ENCODE measurements at regions not wholly inside any gene's neighbourhood (a gene's known extent, or its start where the extent isn't known, plus 50 kb on each side); places are given as distances from the start of the nearest gene placed in this dataset.

DNA sequence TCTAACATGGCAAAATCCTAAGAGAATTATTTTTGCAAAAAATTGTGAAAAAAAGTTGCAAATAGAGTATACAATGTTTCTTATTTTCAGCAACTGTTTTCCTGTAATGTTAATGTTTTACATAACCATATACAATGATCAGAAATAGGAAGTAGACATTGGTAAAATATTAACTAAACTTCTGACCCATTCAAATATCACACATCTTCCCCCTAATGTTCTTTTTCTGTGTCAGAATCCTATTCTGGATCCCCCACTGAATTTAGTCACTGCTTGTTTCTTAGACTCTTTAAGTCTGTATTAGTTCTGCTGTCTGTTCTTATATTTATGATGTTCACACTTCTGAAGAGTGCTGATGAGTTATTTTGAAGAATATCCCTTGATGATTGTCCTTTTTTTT is 62.0 kb downstream of the HFE start:
- no peak for DNase-seq (ENCODE audit: extremely low read depth in 1 of 11, low read depth in 9 of 11, low spot score in 4 of 11)

DNA sequence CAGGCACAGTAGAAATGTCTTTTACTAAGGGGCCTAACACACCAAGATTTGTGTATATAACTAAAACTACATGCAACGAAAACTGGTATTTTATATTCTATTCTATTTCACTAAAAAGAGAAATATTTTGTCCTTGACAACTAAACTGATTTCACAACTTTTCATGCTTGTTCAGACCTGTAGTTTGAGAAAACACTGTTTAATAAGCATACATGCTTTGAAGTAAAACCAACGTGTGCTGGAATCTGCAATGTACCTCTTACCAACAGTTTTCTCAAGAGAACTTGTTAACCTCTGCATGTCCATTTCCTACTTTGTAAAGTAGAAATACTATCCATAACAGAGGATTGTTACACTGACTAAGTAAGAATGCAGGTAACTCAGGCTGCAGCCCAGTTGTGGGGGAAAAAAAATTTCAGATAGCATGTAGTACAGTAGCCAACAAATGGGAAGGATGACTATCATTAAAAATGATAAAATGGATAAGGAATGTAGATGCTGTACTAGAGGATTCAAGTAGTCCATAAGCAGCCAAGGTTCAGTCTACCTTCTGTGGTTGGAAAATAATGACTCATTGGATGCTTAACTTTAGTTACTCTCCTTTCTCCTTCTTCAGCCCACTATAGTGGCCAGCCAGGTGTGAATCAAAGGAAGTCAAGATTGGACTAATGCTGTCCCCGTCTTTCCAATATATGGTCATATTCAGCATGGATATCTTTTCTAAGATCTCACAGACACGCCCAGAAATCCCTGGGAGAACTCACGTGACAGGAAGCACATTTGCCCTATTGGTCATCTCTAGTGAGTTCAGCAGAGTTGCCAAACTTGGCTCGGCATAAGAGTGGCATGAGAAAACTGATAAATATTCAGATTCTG is 65.2 kb downstream of the HFE start:
- DNase-seq (ENCODE audit: extremely low read depth in 1 of 11, low read depth in 9 of 11, low spot score in 4 of 11), result no peak

DNA sequence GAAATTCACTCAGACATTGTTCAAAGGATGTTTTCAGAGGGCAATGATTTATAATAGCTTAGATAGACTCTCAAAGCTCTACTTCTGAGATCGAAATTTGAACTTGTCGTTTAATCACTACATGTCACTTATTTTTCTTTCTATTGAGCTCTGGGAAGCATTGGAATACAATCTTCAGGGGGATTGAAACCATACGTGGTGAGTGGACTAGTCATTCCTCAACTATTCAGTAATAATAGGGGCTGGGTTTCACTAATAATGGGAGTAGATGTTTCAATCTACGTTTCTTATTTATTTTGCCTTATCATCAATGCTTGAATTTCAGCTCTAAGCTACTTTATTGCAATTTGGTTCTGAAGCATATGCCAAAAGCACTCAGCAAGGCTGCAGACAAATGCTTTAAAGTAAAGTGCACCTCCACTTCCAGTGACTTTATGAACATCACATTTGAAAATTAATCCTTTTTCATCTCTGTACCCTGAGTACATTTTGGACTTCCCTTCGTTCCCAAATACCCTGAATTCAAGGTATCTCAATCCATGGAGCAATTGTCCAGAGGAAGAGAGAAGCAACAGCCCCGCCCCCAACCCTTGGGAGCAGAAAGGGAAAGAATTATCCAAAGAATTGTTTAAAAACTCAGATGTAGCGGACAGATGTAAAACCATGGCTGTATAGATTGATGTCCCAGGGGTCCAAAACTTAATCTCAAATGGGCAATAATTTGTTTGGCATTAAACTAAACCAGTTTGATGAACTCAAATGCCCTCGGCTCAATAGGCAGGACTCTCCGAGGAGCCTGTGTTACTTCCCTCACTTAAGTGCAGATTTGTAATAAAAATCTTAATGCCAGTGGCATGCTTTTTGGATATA is 68.1 kb downstream of the HFE start:
- peak in 6 of 11 donors; percentile 36 to 68 (median 48) for DNase-seq (ENCODE audit: extremely low read depth in 1 of 11, low read depth in 9 of 11, low spot score in 4 of 11)

DNA sequence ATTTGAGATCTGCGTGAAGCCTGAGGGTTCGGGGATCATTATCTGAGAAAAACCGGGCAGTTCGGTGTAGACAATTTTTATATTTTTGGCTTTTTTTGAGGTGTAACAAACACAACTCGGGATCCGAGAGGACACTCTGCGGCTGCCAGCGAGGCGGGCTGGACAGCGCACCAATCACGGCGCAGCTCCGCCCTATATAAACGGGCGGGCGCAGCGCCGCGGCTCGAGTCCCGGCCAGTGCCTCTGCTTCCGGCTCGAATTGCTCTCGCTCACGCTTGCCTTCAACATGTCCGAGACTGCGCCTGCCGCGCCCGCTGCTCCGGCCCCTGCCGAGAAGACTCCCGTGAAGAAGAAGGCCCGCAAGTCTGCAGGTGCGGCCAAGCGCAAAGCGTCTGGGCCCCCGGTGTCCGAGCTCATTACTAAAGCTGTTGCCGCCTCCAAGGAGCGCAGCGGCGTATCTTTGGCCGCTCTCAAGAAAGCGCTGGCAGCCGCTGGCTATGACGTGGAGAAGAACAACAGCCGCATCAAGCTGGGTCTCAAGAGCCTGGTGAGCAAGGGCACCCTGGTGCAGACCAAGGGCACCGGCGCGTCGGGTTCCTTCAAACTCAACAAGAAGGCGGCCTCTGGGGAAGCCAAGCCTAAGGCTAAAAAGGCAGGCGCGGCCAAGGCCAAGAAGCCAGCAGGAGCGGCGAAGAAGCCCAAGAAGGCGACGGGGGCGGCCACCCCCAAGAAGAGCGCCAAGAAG is 69.0 kb downstream of the HFE start:
- DNase-seq (ENCODE audit: extremely low read depth in 1 of 11, low read depth in 9 of 11, low spot score in 4 of 11), result peak; percentile 89 to 94 (median 92)

DNA sequence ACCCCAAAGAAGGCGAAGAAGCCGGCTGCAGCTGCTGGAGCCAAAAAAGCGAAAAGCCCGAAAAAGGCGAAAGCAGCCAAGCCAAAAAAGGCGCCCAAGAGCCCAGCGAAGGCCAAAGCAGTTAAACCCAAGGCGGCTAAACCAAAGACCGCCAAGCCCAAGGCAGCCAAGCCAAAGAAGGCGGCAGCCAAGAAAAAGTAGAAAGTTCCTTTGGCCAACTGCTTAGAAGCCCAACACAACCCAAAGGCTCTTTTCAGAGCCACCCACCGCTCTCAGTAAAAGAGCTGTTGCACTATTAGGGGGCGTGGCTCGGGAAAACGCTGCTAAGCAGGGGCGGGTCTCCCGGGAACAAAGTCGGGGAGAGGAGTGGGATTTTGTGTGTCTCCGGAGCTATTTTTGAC is 69.6 kb downstream of the HFE start:
- peak in 7 of 11 donors; percentile 60 to 80 (median 69) for DNase-seq (ENCODE audit: extremely low read depth in 1 of 11, low read depth in 9 of 11, low spot score in 4 of 11)

DNA sequence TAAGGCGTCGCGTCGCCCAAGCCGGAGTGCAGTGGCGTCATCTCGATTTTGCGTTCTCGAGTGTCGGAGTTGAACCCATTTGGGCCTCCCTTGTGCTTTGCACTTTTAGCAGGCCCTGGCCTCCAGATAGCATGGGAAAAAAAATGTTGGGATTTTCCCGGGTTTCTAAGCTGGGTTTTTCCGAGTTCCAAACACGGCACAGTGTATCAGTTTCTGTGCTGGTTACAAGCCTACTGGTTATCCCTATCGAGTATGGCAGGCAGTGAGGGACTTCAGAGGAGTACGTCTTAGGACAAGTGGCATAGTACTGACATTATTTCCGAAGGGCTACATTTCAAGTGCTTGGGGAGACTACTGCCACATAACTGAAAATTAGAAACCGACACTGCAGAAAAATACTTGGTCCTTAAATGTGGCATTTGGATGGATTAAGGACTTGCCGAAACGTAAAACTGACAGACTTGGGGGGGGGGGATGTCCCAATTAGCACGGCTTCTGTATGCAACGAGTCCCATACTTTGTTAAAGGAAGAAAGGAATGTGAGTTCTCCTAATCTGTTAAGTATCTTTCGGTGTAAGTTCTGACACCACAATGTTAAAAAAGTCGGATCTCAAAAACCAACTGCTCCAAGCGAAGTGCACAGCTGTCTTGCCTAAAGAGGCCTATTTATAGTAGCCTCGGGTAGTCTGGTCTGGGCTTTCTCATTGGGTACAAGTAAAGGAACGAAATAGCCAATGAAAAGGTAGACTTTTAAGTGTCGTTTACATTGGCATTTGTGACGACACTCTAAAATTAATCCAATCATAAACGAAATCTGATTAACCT is 70.2 kb downstream of the HFE start:
- DNase-seq (ENCODE audit: extremely low read depth in 1 of 11, low read depth in 9 of 11, low spot score in 4 of 11), result peak in 10 of 11 donors; percentile 90 to 99 (median 97)

DNA sequence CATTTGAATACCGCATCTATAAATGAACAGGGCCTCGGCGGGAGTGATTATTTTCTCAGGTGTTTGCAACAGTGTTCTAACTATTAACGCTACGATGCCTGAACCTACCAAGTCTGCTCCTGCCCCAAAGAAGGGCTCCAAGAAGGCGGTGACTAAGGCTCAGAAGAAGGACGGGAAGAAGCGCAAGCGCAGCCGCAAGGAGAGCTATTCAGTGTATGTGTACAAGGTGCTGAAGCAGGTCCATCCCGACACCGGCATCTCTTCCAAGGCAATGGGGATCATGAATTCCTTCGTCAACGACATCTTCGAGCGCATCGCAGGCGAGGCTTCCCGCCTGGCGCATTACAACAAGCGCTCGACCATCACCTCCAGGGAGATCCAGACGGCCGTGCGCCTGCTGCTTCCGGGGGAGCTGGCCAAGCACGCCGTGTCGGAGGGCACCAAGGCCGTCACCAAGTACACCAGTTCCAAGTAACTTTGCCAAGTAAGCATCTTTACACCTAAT is 70.9 kb downstream of the HFE start:
- DNase-seq (ENCODE audit: extremely low read depth in 1 of 11, low read depth in 9 of 11, low spot score in 4 of 11), result peak in 1 of 11 donors; percentile 98

DNA sequence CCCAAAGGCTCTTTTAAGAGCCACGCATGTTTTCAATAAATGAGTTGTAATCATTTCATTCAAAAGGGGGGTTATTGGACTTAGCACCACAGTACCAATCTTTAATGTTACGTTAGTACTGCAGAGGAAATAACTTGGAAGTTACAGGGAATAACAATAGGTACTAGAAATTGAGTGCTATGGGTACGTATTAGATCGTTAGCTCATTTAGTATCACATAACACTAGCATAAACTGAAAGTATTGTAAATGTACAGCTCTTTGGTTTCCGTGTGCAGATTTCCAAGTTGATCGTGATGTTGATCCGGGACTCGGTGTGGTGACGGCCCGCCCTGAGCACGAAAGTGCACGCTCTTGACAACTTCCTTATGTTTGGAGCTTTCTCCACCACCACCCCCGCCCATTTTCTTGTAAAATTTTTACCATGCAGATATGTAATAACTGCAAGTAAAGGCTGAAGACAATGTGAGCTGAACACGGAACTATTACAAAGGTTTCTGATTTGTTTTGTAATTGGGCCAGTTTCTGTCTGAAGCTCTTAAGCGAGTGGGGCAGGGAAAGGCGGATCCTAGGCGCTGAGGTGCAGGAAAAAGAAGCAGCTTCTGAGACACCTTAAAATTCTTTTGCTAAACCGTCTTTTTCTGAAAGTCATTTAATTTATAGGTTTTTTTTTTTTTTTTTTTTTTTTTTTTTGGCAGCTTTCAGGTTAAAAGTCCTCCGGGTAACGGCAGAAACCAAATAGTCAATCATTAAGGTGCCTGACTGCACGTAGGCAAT is 71.5 kb downstream of the HFE start:
- DNase-seq (ENCODE audit: extremely low read depth in 1 of 11, low read depth in 9 of 11, low spot score in 4 of 11), result peak in 6 of 11 donors; percentile 49 to 68 (median 60)

DNA sequence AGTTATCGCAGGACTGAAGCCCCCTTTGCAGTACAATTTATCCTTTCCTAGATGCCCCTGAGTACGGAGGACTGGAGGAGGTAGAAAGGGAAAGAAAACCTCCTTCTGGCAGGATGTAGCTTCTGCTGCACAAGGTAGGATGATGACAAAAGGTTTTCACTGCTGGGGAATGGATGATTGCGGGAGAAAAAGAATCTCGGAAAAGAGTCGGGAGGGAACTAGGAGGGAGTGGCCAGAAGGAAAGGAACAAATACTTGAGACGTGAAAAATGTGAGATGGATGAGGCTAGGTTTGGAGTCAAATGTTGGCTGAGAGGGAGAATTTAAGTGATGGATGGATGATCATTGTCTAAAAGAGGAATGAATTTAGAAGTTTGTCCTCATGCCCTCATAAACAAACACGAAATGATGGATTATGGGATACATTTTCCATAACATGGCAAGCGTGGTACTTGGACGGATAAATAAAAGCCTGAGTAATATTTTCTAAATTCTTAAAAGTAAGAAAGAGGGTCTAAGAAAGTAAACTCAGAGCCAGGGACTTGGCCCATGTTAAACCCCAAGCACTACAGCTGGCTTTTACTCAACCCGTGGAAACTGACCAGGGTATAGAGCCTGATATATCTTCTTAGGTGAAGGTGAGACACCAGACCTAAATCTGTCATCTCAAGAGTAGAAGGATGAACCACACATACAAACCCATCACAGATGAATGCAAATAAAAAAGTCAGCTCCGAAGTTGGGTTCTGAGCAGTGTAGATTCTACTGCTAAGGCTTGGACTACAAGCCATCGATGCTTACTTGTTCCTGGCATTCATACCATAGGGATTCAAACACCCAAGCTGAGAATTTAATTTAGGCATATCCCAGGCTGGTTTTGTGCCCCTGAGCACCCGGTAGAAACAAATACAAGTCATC is 72.4 kb downstream of the HFE start:
- DNase-seq (ENCODE audit: extremely low read depth in 1 of 11, low read depth in 9 of 11, low spot score in 4 of 11), result peak in 5 of 11 donors; percentile 26 to 55 (median 46)

DNA sequence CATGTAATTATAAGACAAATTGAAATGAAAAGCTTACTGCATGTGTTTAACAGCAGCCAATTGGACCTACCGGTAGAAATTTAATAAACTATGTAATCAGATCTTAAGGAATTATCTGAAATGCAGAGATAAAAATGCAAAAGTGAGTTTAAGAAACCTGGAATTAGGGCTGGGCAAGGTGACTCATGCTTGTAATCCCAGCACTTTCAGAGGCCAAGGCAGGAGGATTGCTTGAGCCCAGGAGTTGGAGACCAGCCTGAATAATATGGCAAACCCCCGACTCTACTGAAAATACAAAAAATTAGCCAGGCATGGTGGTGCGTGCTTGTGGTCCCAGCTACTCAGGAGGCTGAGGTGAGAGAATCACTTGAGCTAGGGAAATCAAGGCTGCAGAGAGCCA is 74.1 kb downstream of the HFE start:
- no peak for DNase-seq (ENCODE audit: extremely low read depth in 1 of 11, low read depth in 9 of 11, low spot score in 4 of 11)

DNA sequence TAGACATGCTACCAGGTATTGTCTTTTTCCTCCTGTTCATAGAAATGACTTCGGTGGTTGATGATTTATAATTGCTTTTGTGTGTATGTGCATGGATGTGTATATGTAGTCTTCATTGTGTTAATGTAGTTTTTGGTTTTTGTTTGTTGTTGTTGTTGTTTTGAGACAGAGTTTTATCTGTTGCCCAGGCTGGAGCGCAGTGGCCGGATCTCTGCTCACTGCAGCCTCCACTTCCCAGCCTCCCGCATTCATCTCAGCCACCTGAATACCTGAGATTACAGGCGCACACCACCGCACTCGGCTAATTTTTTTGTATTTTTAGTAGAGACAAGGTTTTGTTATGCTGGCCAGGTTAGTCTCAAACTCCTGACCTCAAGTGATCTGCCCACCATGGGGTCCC is 75.2 kb downstream of the HFE start:
- DNase-seq (ENCODE audit: extremely low read depth in 1 of 11, low read depth in 9 of 11, low spot score in 4 of 11), result no peak

DNA sequence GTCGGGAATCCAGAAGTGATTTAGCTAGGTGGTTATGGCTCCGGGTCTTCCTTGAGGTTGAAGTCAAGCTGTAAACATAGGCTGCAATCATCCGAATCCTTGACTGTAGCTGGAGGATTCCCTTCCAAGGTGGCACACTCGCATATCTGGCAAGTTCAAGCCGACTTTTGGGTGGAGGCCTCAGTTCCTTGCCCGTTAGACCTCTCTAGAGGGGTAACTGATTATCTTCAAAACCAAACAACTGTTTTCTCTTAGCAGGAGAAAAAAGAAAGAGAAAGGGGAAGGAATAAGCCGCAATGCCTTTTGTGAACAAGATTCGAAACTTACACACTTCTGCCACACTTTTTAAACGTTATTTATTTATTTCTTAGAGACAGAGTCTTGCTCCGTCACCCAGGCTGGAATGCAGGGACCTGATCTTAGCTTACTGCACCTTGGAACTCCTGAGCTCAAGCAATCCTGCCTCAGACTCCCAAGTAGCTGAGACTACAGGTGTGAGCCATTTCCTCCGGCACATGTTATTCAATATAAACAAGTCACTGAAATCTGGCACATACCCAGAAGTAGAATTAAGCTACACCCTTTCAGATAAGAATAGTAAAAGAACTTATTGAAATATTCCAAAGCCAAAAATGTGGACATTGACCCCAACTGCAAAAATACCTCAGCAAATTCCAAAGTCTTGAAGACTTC is 76.3 kb downstream of the HFE start:
- no peak for DNase-seq (ENCODE audit: extremely low read depth in 1 of 11, low read depth in 9 of 11, low spot score in 4 of 11)

DNA sequence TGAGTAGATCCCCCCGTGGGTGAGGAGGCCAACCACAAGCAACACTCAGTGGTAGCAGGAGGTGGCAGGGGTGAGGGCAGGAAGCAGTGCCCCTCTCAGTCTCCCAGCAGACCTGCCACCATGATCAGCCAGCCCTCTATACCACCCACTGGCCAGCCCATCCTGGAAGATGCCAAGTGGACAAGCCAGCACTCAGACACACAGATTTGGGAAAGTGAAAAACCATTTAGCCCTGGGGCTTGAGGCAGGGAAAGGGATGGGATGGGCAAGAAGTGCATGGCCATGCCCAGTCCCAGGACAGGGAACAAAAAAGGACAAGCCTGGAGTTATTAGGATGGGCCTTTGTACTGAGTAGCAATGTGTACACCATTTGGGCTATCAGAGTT is 76.9 kb downstream of the HFE start:
- DNase-seq (ENCODE audit: extremely low read depth in 1 of 11, low read depth in 9 of 11, low spot score in 4 of 11), result no peak

DNA sequence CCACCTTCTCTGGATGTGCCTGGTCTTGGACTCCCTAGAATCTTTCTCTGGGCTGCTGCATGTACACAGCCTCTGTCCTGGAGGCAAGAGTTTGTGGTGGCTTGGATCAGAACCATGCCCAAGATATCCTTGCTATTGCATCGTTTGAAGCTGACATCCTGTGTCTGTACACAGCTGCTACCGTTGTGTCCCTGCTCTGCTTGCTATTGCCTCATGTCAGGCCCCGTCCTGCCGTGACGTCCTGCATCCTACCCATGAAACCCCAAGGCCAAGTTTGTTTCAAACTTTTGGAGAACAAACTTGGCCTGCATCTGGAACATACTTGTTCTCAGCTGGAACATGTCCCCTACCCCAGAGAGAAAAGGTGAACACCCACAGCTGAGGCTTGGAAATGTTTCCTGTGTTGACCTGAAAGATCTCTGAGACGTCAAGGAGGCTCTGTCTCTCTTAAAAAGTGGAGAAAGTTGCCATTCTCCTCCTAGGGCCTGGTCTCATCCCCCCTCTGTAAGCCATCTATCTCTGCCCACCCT is 78.1 kb downstream of the HFE start:
- no peak for DNase-seq (ENCODE audit: extremely low read depth in 1 of 11, low read depth in 9 of 11, low spot score in 4 of 11)

DNA sequence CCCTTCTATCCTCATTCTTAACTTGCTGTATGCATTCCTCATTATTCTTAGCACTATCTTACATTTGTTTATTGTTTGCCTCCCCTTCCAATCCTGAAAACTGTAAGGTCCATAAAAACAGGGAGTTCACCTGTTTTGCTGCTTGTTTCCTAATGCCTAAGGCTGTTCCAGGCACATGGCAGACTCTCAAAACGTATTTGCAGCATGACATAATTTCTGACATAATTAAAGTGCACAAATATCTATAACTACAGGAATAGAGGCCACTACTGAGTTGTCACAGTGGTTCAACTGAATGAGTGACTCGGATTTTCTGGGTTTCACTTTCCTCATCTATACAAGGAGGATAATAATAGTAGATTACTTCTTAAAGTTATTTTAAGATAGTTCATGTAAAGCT is 83.0 kb downstream of the HFE start:
- DNase-seq (ENCODE audit: extremely low read depth in 1 of 11, low read depth in 9 of 11, low spot score in 4 of 11), result no peak
